Smooth muscle cell (in vitro differentiated cells): ENCODE measurements at regions not wholly inside any gene's neighbourhood (a gene's known extent, or its start where the extent isn't known, plus 50 kb on each side); places are given as distances from the start of the nearest gene placed in this dataset.

ENCODE experiments used
- DNase-seq: peaks from one replicate; lab custom pipeline; 2025; ENCODE audit not compliant: unreplicated experiment; lab: John Stamatoyannopoulos, UW
- H2AFZ ChIP-seq: fragments of 200-600 bp; sonication (generic); 2 replicates; pipeline ENCODE4 v1.6.0; 2016; ENCODE audit warnings: antibody characterized with exemption, low read depth, mild to moderate bottlenecking
- H3F3A ChIP-seq: fragments of 200-600 bp; sonication (generic); 2 replicates; pipeline ENCODE4 v1.6.0; 2017; ENCODE audit warnings: antibody characterized with exemption, low read depth
- H3K27ac ChIP-seq: fragments of 200-600 bp; sonication (generic); 2 replicates; pipeline ENCODE4 v1.5.1; 2016; ENCODE audit warnings: low read depth, mild to moderate bottlenecking
- H3K27me3 ChIP-seq: fragments of 200-600 bp; sonication (generic); 2 replicates; pipeline ENCODE4 v1.6.1; 2016; ENCODE audit warnings: low read depth, mild to moderate bottlenecking
- H3K36me3 ChIP-seq: fragments of 200-600 bp; sonication (generic); 2 replicates; pipeline ENCODE4 v1.5.1; 2016; ENCODE audit warnings: low read depth
- H3K4me1 ChIP-seq: fragments of 200-600 bp; sonication (generic); 2 replicates; pipeline ENCODE4 v1.5.1; 2016; ENCODE audit warnings: low read depth
- H3K4me2 ChIP-seq: fragments of 200-600 bp; sonication (generic); 2 replicates; pipeline ENCODE4 v1.6.0; 2016; ENCODE audit warnings: mild to moderate bottlenecking
- H3K4me3 ChIP-seq: fragments of 200-600 bp; sonication (generic); 2 replicates; pipeline ENCODE4 v1.5.1; 2016; ENCODE audit warnings: mild to moderate bottlenecking
- H3K79me2 ChIP-seq: fragments of 200-600 bp; sonication (generic); 2 replicates; pipeline ENCODE4 v1.6.0; 2016; ENCODE audit warnings: low read depth, mild to moderate bottlenecking
- H3K9ac ChIP-seq: fragments of 200-600 bp; sonication (generic); 2 replicates; pipeline ENCODE4 v1.6.0; 2016; ENCODE audit warnings: low read depth
- H3K9me3 ChIP-seq: fragments of 200-600 bp; sonication (generic); replicated peaks from 2 replicates; pipeline ENCODE4 v1.5.1; 2016; ENCODE audit warnings: low read depth
- H4K20me1 ChIP-seq: fragments of 200-600 bp; sonication (generic); 2 replicates; pipeline ENCODE4 v1.6.0; 2016; ENCODE audit warnings: low read depth
- CTCF ChIP-seq: fragments of 200-600 bp; sonication (generic); IDR thresholded peaks from 2 replicates; pipeline ENCODE4 v1.5.1; 2017; ENCODE audit warnings: borderline replicate concordance, mild to moderate bottlenecking, antibody characterized with exemption; ENCODE audit not compliant: insufficient read depth, poor library complexity, severe bottlenecking
- WGBS: methylation state at CpG from one replicate; pipeline ENCODE4 v1.1.7; 2016; ENCODE audit warnings: low lambda C conversion rate; 5-methylcytosine and 5-hydroxymethylcytosine counted together

GRCh38 chr4:125801373-125801772, 486.6 kb downstream of the FAT4 start:
- peaks cover 5% of the 10 kb centered on the region for H3K4me1 ChIP-seq
- no peaks in the 10 kb centered on the region for H3K79me2 ChIP-seq
- no peak overlapping the region for H3K4me3 ChIP-seq
- 62% methylated on average over 4 of the region's 4 CpGs for WGBS
- no peak overlapping the region for H3K4me2 ChIP-seq
- H3K27ac ChIP-seq: no peak overlapping the region
- H3F3A ChIP-seq: peaks cover 3% of the 10 kb centered on the region
- no peaks in the 10 kb centered on the region for H3K36me3 ChIP-seq
- H4K20me1 ChIP-seq: no peaks in the 10 kb centered on the region
- H3K9ac ChIP-seq: no peak overlapping the region
- no peak for DNase-seq
- no peak for TF ChIP-seq CTCF
- peak overlapping the region; percentile 35 for H2AFZ ChIP-seq
- H3K9me3 ChIP-seq: no peaks in the 10 kb centered on the region
- H3K27me3 ChIP-seq: no peaks in the 10 kb centered on the region

DNA sequence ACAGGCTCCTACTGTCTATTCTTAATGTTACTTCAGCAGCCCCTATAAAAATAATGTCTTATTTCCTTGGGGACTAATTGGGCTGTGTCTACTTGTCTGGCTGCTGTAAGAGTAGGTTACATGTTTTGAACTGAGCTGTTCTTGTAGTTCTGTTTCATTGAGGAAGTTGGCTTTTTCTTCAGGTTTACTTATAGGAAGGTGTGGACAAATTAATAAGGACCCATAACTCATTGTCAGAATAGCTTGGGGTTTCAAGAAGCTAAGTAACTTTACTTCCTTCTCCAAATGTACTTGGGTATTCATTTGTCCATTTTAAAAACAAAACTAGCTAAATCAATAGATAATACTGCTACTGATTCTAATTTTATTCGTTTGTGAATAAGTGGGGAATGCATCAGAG, 487.2 kb downstream of the FAT4 start:
- H3K9ac ChIP-seq: no peak overlapping the region
- no peak overlapping the region for H3K27ac ChIP-seq
- H3F3A ChIP-seq: peaks cover 3% of the 10 kb centered on the region
- no peaks in the 10 kb centered on the region for H3K9me3 ChIP-seq
- no peaks in the 10 kb centered on the region for H4K20me1 ChIP-seq
- peak overlapping the region; percentile 35 for H2AFZ ChIP-seq
- H3K79me2 ChIP-seq: no peaks in the 10 kb centered on the region
- no peak for TF ChIP-seq CTCF
- H3K36me3 ChIP-seq: peaks cover 5% of the 10 kb centered on the region
- peaks cover 5% of the 10 kb centered on the region for H3K4me1 ChIP-seq
- H3K27me3 ChIP-seq: no peaks in the 10 kb centered on the region
- H3K4me2 ChIP-seq: no peak overlapping the region
- no peak overlapping the region for H3K4me3 ChIP-seq
- 90% methylated on average over 1 of the region's 1 CpG for WGBS
- DNase-seq: no peak

DNA sequence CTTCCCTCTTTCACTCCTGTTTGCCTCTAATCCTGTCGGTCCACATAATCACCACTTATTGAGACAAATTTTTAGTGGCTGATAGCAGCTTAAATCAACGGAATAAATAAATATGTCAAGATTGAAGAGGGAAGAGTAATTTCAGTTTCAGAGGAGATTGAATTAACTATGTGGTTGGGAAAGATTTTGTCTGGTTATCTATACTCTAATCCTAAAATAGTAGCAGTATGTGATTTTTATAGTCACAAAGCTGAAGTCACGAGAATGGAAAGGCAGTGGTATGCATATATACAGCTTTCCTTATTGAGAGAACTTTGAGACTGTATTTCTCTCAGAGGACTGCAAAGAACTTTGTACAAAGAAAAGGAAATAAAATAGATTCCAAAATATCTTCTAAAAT, 493.3 kb downstream of the FAT4 start:
- H3F3A ChIP-seq: no peaks in the 10 kb centered on the region
- TF ChIP-seq CTCF: no peak
- H3K4me2 ChIP-seq: peak overlapping the region; percentile 57
- H3K4me3 ChIP-seq: no peak overlapping the region
- H3K79me2 ChIP-seq: no peaks in the 10 kb centered on the region
- peak overlapping the region; percentile 85 for H2AFZ ChIP-seq
- H3K4me1 ChIP-seq: peaks cover 6% of the 10 kb centered on the region
- 37% methylated on average over 3 of the region's 3 CpGs for WGBS
- H3K27ac ChIP-seq: peak overlapping the region; percentile 56
- H3K27me3 ChIP-seq: no peaks in the 10 kb centered on the region
- no peak for DNase-seq
- H3K36me3 ChIP-seq: peaks cover 5% of the 10 kb centered on the region
- H3K9ac ChIP-seq: no peak overlapping the region
- H3K9me3 ChIP-seq: no peaks in the 10 kb centered on the region
- no peaks in the 10 kb centered on the region for H4K20me1 ChIP-seq

- TF ChIP-seq CTCF: no peak
Observed at GRCh38 chr4:125808570-125808969, 493.8 kb downstream of the FAT4 start.

More at GRCh38 chr4:125808570-125808969, 493.8 kb downstream of the FAT4 start:
- WGBS: 49% methylated on average over 1 of the region's 1 CpG
- peaks cover 6% of the 10 kb centered on the region for H3K4me1 ChIP-seq
- no peaks in the 10 kb centered on the region for H3F3A ChIP-seq
- H3K9ac ChIP-seq: no peak overlapping the region
- H3K79me2 ChIP-seq: no peaks in the 10 kb centered on the region
- H3K27me3 ChIP-seq: no peaks in the 10 kb centered on the region
- peak overlapping the region; percentile 85 for H2AFZ ChIP-seq
- no peak for DNase-seq
- peaks cover 5% of the 10 kb centered on the region for H3K36me3 ChIP-seq
- peak overlapping the region; percentile 56 for H3K27ac ChIP-seq
- no peak overlapping the region for H3K4me3 ChIP-seq
- no peaks in the 10 kb centered on the region for H4K20me1 ChIP-seq
- H3K9me3 ChIP-seq: no peaks in the 10 kb centered on the region
- peak overlapping the region; percentile 57 for H3K4me2 ChIP-seq
